Osteocyte (in vitro differentiated cells): ENCODE measurements at regions not wholly inside any gene's neighbourhood (a gene's known extent, or its start where the extent isn't known, plus 50 kb on each side); places are given as distances from the start of the nearest gene placed in this dataset.

Experiments
- DNase-seq: peaks from one replicate; pipeline ENCODE4 v3.0.0; 2021; ENCODE audit warnings: mixed read lengths; ENCODE audit not compliant: unreplicated experiment; ENCODE audit errors: extremely low spot score
- H3K27ac Mint-ChIP-seq: one replicate; pipeline ENCODE4 v1.8.0; 2021; ENCODE audit warnings: mild to moderate bottlenecking, mixed read lengths; ENCODE audit not compliant: unreplicated experiment
- H3K27me3 Mint-ChIP-seq: one replicate; pipeline ENCODE4 v1.8.0; 2021; ENCODE audit warnings: mixed read lengths; ENCODE audit not compliant: unreplicated experiment
- H3K36me3 Mint-ChIP-seq: one replicate; pipeline ENCODE4 v1.8.0; 2021; ENCODE audit warnings: mixed read lengths; ENCODE audit not compliant: unreplicated experiment
- H3K4me1 Mint-ChIP-seq: one replicate; pipeline ENCODE4 v1.8.0; 2021; ENCODE audit warnings: mixed read lengths; ENCODE audit not compliant: unreplicated experiment
- H3K4me3 Mint-ChIP-seq: one replicate; pipeline ENCODE4 v1.8.0; 2021; ENCODE audit warnings: mild to moderate bottlenecking, moderate library complexity, mixed read lengths; ENCODE audit not compliant: unreplicated experiment
- H3K9me3 Mint-ChIP-seq: one replicate; pipeline ENCODE4 v1.8.0; 2021; ENCODE audit warnings: mixed read lengths; ENCODE audit not compliant: unreplicated experiment
- TF ChIP-seq, protein P1 (sequence below): fragments of 200-600 bp; sonication (generic); IDR thresholded peaks from 2 replicates; pipeline ENCODE4 v1.5.0; 2021; ENCODE audit warnings: antibody characterized with exemption, mild to moderate bottlenecking, moderate library complexity

DNA sequence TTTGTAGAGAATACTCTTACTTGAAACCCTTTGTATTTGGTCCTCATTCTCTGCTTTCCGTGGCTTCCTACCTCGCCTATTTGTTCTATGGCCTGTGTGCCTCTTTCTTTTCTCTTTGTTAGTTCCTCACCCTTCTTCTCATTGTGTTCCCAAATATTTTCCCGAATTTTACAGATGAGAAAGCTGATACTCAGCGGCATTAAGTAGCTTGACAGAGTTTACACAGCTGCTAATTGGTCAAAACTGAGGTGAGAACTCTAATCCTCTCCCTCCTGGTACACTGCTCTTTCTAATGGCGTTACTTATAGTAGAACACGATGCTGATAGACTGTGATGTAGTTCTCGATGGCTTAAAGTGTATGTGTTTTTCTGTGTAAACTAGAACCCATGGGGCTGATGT is 80.7 kb upstream of the HDAC9 start:
- Mint-ChIP-seq H3K27ac (no peak overlapping the region), H3K27me3 (no peaks in the 10 kb centered on the region), H3K9me3 (no peaks in the 10 kb centered on the region), H3K4me1 (no peaks in the 10 kb centered on the region), H3K36me3 (no peaks in the 10 kb centered on the region), H3K4me3 (no peak overlapping the region)
- no peak for DNase-seq
- TF ChIP-seq, protein P1, sequence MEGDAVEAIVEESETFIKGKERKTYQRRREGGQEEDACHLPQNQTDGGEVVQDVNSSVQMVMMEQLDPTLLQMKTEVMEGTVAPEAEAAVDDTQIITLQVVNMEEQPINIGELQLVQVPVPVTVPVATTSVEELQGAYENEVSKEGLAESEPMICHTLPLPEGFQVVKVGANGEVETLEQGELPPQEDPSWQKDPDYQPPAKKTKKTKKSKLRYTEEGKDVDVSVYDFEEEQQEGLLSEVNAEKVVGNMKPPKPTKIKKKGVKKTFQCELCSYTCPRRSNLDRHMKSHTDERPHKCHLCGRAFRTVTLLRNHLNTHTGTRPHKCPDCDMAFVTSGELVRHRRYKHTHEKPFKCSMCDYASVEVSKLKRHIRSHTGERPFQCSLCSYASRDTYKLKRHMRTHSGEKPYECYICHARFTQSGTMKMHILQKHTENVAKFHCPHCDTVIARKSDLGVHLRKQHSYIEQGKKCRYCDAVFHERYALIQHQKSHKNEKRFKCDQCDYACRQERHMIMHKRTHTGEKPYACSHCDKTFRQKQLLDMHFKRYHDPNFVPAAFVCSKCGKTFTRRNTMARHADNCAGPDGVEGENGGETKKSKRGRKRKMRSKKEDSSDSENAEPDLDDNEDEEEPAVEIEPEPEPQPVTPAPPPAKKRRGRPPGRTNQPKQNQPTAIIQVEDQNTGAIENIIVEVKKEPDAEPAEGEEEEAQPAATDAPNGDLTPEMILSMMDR: no peak

DNA sequence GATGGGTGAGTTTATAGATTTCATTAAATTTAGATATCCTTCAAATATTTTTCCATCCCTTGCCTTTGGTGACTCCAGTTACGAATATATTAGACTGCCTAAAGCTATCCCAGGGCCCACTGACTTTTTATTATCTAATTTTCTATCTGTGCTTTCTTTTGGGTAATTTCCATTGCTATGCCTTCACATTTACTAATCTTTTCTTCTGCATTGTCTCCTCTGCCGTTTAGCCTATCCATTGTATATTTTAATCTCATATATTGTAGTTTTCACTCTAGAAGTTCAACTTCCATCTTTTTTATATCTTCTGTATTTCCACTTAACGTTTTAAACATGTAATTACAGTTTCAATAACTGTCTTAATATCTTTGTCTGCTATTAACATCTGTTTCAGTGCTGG is 78.6 kb upstream of the HDAC9 start:
- H3K4me3 Mint-ChIP-seq: no peak overlapping the region
- no peak overlapping the region for H3K27ac Mint-ChIP-seq
- no peak for DNase-seq
- no peaks in the 10 kb centered on the region for H3K9me3 Mint-ChIP-seq
- H3K4me1 Mint-ChIP-seq: peaks cover 9% of the 10 kb centered on the region
- H3K36me3 Mint-ChIP-seq: no peaks in the 10 kb centered on the region
- no peaks in the 10 kb centered on the region for H3K27me3 Mint-ChIP-seq
- TF ChIP-seq, protein P1: no peak

DNA sequence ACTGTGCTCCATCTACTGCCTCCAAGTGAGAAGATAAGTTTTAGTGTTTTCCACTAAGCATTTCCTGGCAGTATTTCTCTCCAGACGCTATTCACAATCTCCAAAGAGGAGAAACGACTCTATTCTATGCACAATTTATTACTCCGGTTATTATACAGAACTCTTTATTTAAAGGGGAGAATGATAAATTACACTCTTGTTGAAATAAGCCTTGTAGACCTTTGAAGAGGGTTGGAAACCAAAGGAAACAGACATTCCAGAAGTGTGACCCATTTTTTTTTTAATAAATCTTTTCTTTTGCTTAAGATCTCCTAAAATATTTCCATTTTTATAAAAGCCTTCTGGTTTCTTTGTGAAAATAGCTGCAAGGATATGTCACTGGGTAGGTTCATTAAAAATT is 76.1 kb upstream of the HDAC9 start:
- DNase-seq: no peak
- Mint-ChIP-seq H3K4me3 (no peak overlapping the region), H3K27ac (no peak overlapping the region), H3K4me1 (peaks cover 9% of the 10 kb centered on the region), H3K36me3 (no peaks in the 10 kb centered on the region), H3K27me3 (no peaks in the 10 kb centered on the region), H3K9me3 (no peaks in the 10 kb centered on the region)
- TF ChIP-seq, protein P1: no peak

DNA sequence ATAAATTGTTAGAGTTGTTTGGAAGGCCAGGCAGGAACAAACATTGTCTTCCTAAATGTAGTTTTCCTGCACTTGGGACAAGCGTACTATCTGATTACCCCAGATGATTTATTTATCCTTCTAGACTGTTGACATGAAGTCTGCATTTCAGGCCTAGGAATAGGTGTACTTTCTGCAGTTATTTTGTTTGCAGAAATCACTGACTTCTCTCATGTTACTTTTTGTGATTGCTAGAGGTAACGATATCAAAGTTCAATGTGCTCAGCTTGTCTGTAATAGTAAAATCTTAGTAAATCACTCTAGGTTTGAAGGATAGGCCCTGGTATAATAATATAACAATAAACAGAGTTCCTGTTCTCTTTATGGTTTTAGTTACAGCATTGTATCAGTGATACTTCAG is 75.4 kb upstream of the HDAC9 start:
- no peak for DNase-seq
- TF ChIP-seq, protein P1: no peak
- H3K4me1 Mint-ChIP-seq: peaks cover 9% of the 10 kb centered on the region
- no peak overlapping the region for H3K27ac Mint-ChIP-seq
- H3K36me3 Mint-ChIP-seq: no peaks in the 10 kb centered on the region
- H3K9me3 Mint-ChIP-seq: no peaks in the 10 kb centered on the region
- no peaks in the 10 kb centered on the region for H3K27me3 Mint-ChIP-seq
- no peak overlapping the region for H3K4me3 Mint-ChIP-seq

DNA sequence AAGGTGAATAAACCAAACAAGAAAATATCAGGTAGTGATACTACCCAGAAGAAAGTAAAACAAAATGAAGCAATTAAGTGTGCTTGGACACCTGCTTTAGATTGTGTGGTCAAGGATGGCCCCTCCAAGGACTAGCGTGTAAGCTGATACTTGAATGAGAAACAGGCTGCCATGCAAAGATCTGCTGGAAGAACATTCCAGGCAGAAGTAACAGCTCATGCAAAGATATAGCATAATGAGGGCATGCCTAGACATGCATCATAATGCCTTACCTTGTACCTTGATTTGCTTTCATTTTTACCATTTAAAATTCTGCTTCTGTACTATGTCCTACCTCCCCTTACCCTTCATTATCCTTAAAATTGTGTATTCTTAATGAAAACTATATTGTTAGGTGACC is 74.8 kb upstream of the HDAC9 start:
- Mint-ChIP-seq H3K36me3 (no peaks in the 10 kb centered on the region), H3K27ac (no peak overlapping the region), H3K9me3 (no peaks in the 10 kb centered on the region), H3K4me1 (peaks cover 13% of the 10 kb centered on the region), H3K4me3 (no peak overlapping the region), H3K27me3 (no peaks in the 10 kb centered on the region)
- DNase-seq: no peak
- TF ChIP-seq, protein P1: no peak
